CD14-positive monocyte (primary cell): ENCODE measurements at regions not wholly inside any gene's neighbourhood (a gene's known extent, or its start where the extent isn't known, plus 50 kb on each side); places are given as distances from the start of the nearest gene placed in this dataset.

Source experiments
- DNase-seq, 3 donors: peaks; one replicate each; pipeline ENCODE4 v3.0.0-alpha.2; 2011 to 2022
- H2AFZ ChIP-seq: 2 replicates; pipeline ENCODE4 v1.6.0; 2012; ENCODE audit warnings: mild to moderate bottlenecking, low read depth, low read length, inconsistent platforms; ENCODE audit not compliant: insufficient read depth, poor library complexity, severe bottlenecking
- H3K27ac ChIP-seq, 2 donors: 1 replicate in 1 of 2; 2 replicates in 1 of 2; pipeline ENCODE4 v1.5.1; 2012 to 2013; ENCODE audit warnings: low read length in 2 of 2, control low read depth in 1 of 2, inconsistent platforms in 1 of 2, low read depth in 1 of 2, mild to moderate bottlenecking in 1 of 2
- H3K27me3 ChIP-seq, 2 donors: one replicate each; pipeline versions ENCODE4 v1.6.0 to v1.6.1; 2011 to 2013; ENCODE audit warnings: low read length in 2 of 2; ENCODE audit not compliant: control insufficient read depth in 2 of 2, insufficient read depth in 2 of 2
- H3K36me3 ChIP-seq, 2 donors: replicated peaks in 1 of 2; 1 replicate in 1 of 2; 2 replicates in 1 of 2; pipeline versions ENCODE4 v1.5.1 to v1.6.1; 2012 to 2013; ENCODE audit warnings: low read length in 2 of 2, control low read depth in 1 of 2, inconsistent platforms in 1 of 2, mild to moderate bottlenecking in 1 of 2; ENCODE audit not compliant: insufficient read depth in 2 of 2, control insufficient read depth in 1 of 2
- H3K4me1 ChIP-seq, 2 donors: 1 replicate in 1 of 2; 2 replicates in 1 of 2; pipeline versions ENCODE4 v1.5.1 to v1.6.1; 2012 to 2013; ENCODE audit warnings: low read length in 2 of 2, control low read depth in 1 of 2, inconsistent platforms in 1 of 2, mild to moderate bottlenecking in 1 of 2, moderate library complexity in 1 of 2; ENCODE audit not compliant: insufficient read depth in 2 of 2, control insufficient read depth in 1 of 2
- H3K4me2 ChIP-seq: replicated peaks from 2 replicates; pipeline ENCODE3; 2012; ENCODE audit warnings: low read length, moderate library complexity, mild to moderate bottlenecking; ENCODE audit not compliant: poor library complexity, severe bottlenecking; ENCODE audit errors: extremely low read depth
- H3K4me3 ChIP-seq, 3 experiments: fragments of 200-600 bp in 1 of 3; sonication (generic) in 1 of 3; replicated peaks in 1 of 3; 1 replicate in 2 of 3; 2 replicates in 1 of 3; pipeline ENCODE4 v1.5.1; 2011 to 2013; ENCODE audit warnings: low read length in 3 of 3, mild to moderate bottlenecking in 3 of 3, control low read depth in 2 of 3, low read depth in 2 of 3, inconsistent platforms in 1 of 3, moderate library complexity in 1 of 3
- H3K79me2 ChIP-seq: 2 replicates; pipeline ENCODE4 v1.6.0; 2012; ENCODE audit warnings: mild to moderate bottlenecking, control low read depth, inconsistent platforms, low read length, moderate library complexity; ENCODE audit not compliant: insufficient read depth
- H3K9ac ChIP-seq: 2 replicates; pipeline ENCODE4 v1.6.0; 2017; ENCODE audit warnings: low read length, mild to moderate bottlenecking; ENCODE audit not compliant: insufficient read depth, poor library complexity, severe bottlenecking
- H3K9me3 ChIP-seq, 2 donors: replicated peaks in 1 of 2; 1 replicate in 1 of 2; 2 replicates in 1 of 2; pipeline versions ENCODE4 v1.5.1 to v1.6.1; 2012 to 2013; ENCODE audit warnings: low read length in 2 of 2, control low read depth in 1 of 2; ENCODE audit not compliant: control insufficient read depth in 1 of 2, insufficient read depth in 1 of 2
- H4K20me1 ChIP-seq: 2 replicates; pipeline ENCODE4 v1.6.0; 2012; ENCODE audit warnings: mild to moderate bottlenecking, low read length, control low read depth, moderate library complexity; ENCODE audit not compliant: insufficient read depth
- H3K27ac Mint-ChIP-seq, 7 donors: one replicate each; pipeline ENCODE4 v1.8.0; 2020; ENCODE audit warnings: mild to moderate bottlenecking in 7 of 7, mixed read lengths in 7 of 7, moderate library complexity in 6 of 7, inconsistent platforms in 2 of 7
- H3K27me3 Mint-ChIP-seq, 3 donors: one replicate each; pipeline ENCODE4 v1.8.0; 2021 to 2022; ENCODE audit warnings: low read depth in 3 of 3, mild to moderate bottlenecking in 3 of 3, mixed read lengths in 3 of 3, moderate library complexity in 3 of 3, inconsistent platforms in 1 of 3
- H3K36me3 Mint-ChIP-seq, 2 donors: one replicate each; pipeline ENCODE4 v1.8.0; 2020; ENCODE audit warnings: mixed read lengths in 2 of 2, inconsistent platforms in 1 of 2, mild to moderate bottlenecking in 1 of 2
- H3K4me1 Mint-ChIP-seq: one replicate; pipeline ENCODE4 v1.8.0; 2020; ENCODE audit warnings: mild to moderate bottlenecking, mixed read lengths
- H3K4me3 Mint-ChIP-seq, 2 donors: one replicate each; pipeline ENCODE4 v1.8.0; 2020; ENCODE audit warnings: mild to moderate bottlenecking in 2 of 2, mixed read lengths in 2 of 2, moderate library complexity in 1 of 2
- H3K9me3 Mint-ChIP-seq, 7 donors: one replicate each; pipeline ENCODE4 v1.8.0; 2020 to 2022; ENCODE audit warnings: mixed read lengths in 7 of 7, mild to moderate bottlenecking in 6 of 7, moderate library complexity in 6 of 7, inconsistent platforms in 2 of 7
- CTCF ChIP-seq: fragments of 200-600 bp; IDR thresholded peaks from one replicate; pipeline ENCODE4 v1.8.0; 2022; ENCODE audit warnings: antibody characterized with exemption, mild to moderate bottlenecking
- WGBS: methylation state at CpG from one replicate; pipeline ENCODE4 v1.1.5; 2013; ENCODE audit warnings: missing lambda C conversion rate; ENCODE audit not compliant: insufficient coverage; 5-methylcytosine and 5-hydroxymethylcytosine counted together
- intact Hi-C, 2 donors: fragments of 100-400 bp; cut with micrococcal nuclease; formaldehyde crosslinking; loops; one replicate each; pipeline versions ENCODE4 v1.15.0 to v1.15.1; 2023

- Histone ChIP-seq H4K20me1 (no peaks in the 10 kb centered on the region), H3K9ac (no peak overlapping the region), H3K27ac (no peak overlapping the region), H3K27me3 (no peaks in the 10 kb centered on the region), H3K4me2 (no peak overlapping the region), H3K4me1 (no peaks in the 10 kb centered on the region), H3K36me3 (no peaks in the 10 kb centered on the region), H3K9me3 (no peaks in the 10 kb centered on the region), H3K79me2 (no peaks in the 10 kb centered on the region), H3K4me3 (no peak overlapping the region), H2AFZ (no peak overlapping the region)
- H3K4me1 Mint-ChIP-seq, result no peaks in the 10 kb centered on the region
- WGBS, result no CpG with 5 or more reads among the region's 7 CpGs
- no peak for TF ChIP-seq CTCF
- H3K27me3 Mint-ChIP-seq, result peaks cover 7 to 17% (median 7%) of the 10 kb centered on the region in 3 donors
- H3K9me3 Mint-ChIP-seq, result peaks cover 0 to 2% (median 0%) of the 10 kb centered on the region in 7 donors
- H3K27ac Mint-ChIP-seq, result no peak overlapping the region
- no peak overlapping the region for H3K4me3 Mint-ChIP-seq
- intact Hi-C loops, result no loop called here
- no peak for DNase-seq
- H3K36me3 Mint-ChIP-seq, result no peaks in the 10 kb centered on the region
Observed at GRCh38 chr15:62988701-62989100, 53.8 kb upstream of the TPM1 start.

DNA sequence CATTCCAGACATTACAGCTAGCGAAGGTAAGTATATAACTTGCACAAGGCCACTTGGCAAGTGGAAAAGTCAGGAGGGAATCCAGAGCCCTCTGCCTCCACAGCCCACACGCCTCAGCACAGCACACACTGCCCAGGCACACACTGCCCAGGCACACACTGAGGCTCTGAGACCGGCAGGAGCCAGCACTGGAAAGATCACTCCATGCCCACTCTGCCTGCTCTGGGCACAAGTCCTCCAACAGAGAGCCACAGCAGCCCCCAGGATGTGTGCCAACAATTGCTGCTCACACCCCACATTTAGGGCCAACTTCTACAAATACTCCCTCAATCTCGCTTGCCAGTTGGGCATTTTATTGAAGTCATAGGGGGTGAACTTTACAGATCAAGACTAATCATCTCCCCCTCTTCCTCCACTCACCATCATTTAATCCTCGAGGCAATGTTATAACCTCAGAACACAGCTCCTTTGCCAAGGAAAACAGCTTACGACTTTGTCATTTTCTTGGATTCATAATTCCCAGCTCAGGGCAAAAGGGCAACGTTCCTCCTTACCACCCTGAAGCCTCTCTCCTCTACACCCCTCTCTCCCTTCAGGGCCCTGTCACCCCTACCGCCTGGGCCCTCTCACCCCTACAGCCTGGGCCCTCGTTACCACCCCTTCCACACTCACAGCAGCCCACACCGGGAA, 53.0 kb upstream of the TPM1 start:
- Mint-ChIP-seq H3K9me3 (peaks cover 0 to 2% (median 0%) of the 10 kb centered on the region in 7 donors), H3K4me3 (no peak overlapping the region), H3K36me3 (no peaks in the 10 kb centered on the region), H3K27ac (no peak overlapping the region), H3K27me3 (peaks cover 7 to 17% (median 7%) of the 10 kb centered on the region in 3 donors), H3K4me1 (no peaks in the 10 kb centered on the region)
- Histone ChIP-seq H4K20me1 (no peaks in the 10 kb centered on the region), H3K4me3 (no peak overlapping the region), H3K4me2 (no peak overlapping the region), H3K9me3 (no peaks in the 10 kb centered on the region), H3K79me2 (no peaks in the 10 kb centered on the region), H3K4me1 (no peaks in the 10 kb centered on the region), H2AFZ (no peak overlapping the region), H3K36me3 (no peaks in the 10 kb centered on the region), H3K9ac (no peak overlapping the region), H3K27me3 (no peaks in the 10 kb centered on the region), H3K27ac (no peak overlapping the region)
- WGBS, result 72% methylated on average over 5 of the region's 10 CpGs
- no peak for TF ChIP-seq CTCF
- intact Hi-C loops, result no loop called here
- DNase-seq, result no peak
